ENCODE measurements at regions not wholly inside any gene's neighbourhood (a gene's known extent, or its start where the extent isn't known, plus 50 kb on each side); places are given as distances from the start of the nearest gene placed in this dataset.

DNA sequence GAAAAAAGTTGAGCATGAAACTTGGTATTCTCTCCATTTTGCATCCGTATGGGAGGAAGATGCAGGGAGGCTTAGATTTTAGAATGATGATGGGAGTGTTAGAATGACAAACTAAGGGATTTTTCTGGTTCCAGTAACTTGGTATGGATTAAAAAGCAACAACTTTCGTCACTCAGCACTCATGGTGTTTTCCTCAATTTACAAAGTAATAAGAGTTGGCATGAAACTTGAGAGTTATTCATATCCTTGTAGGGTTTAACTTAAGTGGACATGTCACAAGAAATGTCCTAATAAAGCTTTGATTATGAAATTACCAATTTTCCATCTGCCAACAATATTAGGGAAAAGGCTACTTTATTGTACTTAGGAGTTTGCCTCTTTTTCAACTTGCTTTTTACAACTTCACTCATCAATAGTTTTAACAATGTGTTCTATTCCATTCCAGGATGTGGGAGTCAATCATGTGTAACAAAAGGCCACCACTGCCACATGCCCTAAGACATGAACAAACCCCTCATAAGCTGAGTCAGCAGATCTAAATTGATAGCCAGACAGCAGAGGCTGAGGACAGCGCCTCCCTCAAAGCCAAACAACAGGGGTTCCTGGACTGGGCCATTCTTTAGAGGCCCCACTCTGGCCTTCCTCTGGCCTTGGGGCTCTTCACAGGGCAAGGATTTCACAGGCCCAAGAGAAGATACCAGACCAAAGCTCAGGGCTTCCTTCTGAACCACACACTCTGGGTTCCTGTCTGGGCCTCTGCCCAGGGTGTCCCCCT is 265.8 kb downstream of the TNS1 start:
- H3K4me3 ChIP-seq (ENCODE audit: low read depth, low read length), result no peak overlapping the region
- H3K27me3 ChIP-seq (ENCODE audit: insufficient read depth, low read depth, severe bottlenecking), result no peaks in the 10 kb centered on the region
- TF ChIP-seq, protein P1, sequence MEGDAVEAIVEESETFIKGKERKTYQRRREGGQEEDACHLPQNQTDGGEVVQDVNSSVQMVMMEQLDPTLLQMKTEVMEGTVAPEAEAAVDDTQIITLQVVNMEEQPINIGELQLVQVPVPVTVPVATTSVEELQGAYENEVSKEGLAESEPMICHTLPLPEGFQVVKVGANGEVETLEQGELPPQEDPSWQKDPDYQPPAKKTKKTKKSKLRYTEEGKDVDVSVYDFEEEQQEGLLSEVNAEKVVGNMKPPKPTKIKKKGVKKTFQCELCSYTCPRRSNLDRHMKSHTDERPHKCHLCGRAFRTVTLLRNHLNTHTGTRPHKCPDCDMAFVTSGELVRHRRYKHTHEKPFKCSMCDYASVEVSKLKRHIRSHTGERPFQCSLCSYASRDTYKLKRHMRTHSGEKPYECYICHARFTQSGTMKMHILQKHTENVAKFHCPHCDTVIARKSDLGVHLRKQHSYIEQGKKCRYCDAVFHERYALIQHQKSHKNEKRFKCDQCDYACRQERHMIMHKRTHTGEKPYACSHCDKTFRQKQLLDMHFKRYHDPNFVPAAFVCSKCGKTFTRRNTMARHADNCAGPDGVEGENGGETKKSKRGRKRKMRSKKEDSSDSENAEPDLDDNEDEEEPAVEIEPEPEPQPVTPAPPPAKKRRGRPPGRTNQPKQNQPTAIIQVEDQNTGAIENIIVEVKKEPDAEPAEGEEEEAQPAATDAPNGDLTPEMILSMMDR (IDR thresholded peaks at IDR 0.05; ENCODE audit: low read depth, low read length), result no peak
- no peak for DNase-seq
- H3K27ac ChIP-seq, result no peak overlapping the region
- no peaks in the 10 kb centered on the region for H3K9me3 ChIP-seq (ENCODE audit: severe bottlenecking)
- no peaks in the 10 kb centered on the region for H3K36me3 ChIP-seq

DNA sequence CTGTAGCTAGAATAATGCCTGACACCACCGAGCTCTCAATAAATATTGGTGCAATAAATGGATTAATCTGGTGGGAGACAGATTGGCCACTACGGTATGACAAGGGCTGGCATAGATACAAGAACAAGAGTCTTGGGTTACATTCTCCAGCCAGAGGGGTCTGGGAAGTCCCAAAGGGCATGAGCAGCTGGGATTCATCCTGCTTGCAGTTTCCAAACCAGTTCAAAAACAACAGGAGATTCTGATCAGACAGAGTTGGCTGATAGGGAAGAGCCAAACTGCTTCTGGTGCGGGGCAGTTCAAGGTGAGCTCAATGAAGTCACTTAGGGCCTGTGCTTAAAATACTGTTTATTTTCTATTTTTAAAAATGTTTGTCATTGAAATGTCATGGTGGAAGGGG is 266.9 kb downstream of the TNS1 start:
- Histone ChIP-seq H3K4me3 (ENCODE audit: low read depth, low read length) (no peak overlapping the region), H3K9me3 (ENCODE audit: severe bottlenecking) (no peaks in the 10 kb centered on the region), H3K36me3 (no peaks in the 10 kb centered on the region), H3K27ac (no peak overlapping the region), H3K27me3 (ENCODE audit: insufficient read depth, low read depth, severe bottlenecking) (no peaks in the 10 kb centered on the region)
- TF ChIP-seq, protein P1 (IDR thresholded peaks at IDR 0.05; ENCODE audit: low read depth, low read length), result no peak
- DNase-seq, result no peak

GRCh38 chr2:217735034-217735433 is 267.8 kb downstream of the TNS1 start:
- DNase-seq, result no peak
- Histone ChIP-seq H3K36me3 (no peaks in the 10 kb centered on the region), H3K27ac (no peak overlapping the region), H3K9me3 (ENCODE audit: severe bottlenecking) (no peaks in the 10 kb centered on the region), H3K4me3 (ENCODE audit: low read depth, low read length) (no peak overlapping the region), H3K27me3 (ENCODE audit: insufficient read depth, low read depth, severe bottlenecking) (no peaks in the 10 kb centered on the region)
- TF ChIP-seq, protein P1 (IDR thresholded peaks at IDR 0.05; ENCODE audit: low read depth, low read length), result no peak

DNA sequence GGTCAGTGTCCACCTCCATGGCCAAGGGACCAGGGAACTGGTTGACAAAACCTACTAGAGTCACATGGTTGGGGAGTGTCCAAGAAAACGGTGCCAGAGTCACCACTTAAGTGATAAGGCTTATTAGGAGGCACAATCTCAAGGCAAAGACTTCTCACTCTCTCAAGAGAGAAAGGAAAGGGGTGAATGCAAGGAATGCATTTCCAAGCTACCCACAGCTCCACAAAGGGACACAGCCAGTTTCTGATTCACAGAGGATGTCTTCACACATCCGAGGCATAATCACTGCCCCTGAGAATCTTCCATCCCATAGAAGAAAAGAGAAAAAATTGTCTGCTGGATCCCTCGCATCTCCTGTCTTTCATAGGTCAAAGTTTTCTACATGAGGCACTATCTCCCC is 269.3 kb downstream of the TNS1 start:
- Histone ChIP-seq H3K27ac (no peak overlapping the region), H3K9me3 (ENCODE audit: severe bottlenecking) (no peaks in the 10 kb centered on the region), H3K4me3 (ENCODE audit: low read depth, low read length) (no peak overlapping the region), H3K27me3 (ENCODE audit: insufficient read depth, low read depth, severe bottlenecking) (no peaks in the 10 kb centered on the region), H3K36me3 (no peaks in the 10 kb centered on the region)
- TF ChIP-seq, protein P1 (IDR thresholded peaks at IDR 0.05; ENCODE audit: low read depth, low read length), result no peak
- no peak for DNase-seq

DNA sequence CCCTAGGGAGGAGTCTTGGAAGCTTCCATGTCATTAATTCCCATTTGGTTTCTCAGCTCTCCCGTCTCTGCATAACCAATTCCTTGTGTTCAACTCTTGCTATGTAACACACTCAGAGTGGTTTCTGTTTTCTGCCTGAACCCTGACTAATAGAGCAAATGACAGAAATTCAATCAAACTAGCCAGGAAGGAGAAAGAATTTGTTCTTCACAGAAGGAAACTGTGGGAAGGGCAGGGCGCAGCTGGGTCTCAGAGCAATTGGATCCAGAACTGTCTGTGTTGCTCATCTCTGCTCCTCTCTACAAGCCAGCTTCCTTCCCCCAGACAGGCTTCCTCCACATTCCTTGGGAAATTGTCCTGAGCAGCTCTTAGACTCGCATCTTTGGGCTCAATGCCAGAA is 269.8 kb downstream of the TNS1 start:
- Histone ChIP-seq H3K36me3 (no peaks in the 10 kb centered on the region), H3K27me3 (ENCODE audit: insufficient read depth, low read depth, severe bottlenecking) (no peaks in the 10 kb centered on the region), H3K4me3 (ENCODE audit: low read depth, low read length) (no peak overlapping the region), H3K27ac (no peak overlapping the region), H3K9me3 (ENCODE audit: severe bottlenecking) (no peaks in the 10 kb centered on the region)
- TF ChIP-seq, protein P1 (IDR thresholded peaks at IDR 0.05; ENCODE audit: low read depth, low read length), result no peak
- no peak for DNase-seq

GRCh38 chr2:217731805-217732204 is 271.0 kb downstream of the TNS1 start:
- no peaks in the 10 kb centered on the region for H3K27me3 ChIP-seq (ENCODE audit: insufficient read depth, low read depth, severe bottlenecking)
- H3K36me3 ChIP-seq, result no peaks in the 10 kb centered on the region
- no peaks in the 10 kb centered on the region for H3K9me3 ChIP-seq (ENCODE audit: severe bottlenecking)
- H3K27ac ChIP-seq, result no peak overlapping the region
- DNase-seq, result no peak
- no peak overlapping the region for H3K4me3 ChIP-seq (ENCODE audit: low read depth, low read length)
- TF ChIP-seq, protein P1 (IDR thresholded peaks at IDR 0.05; ENCODE audit: low read depth, low read length), result no peak

Data from WERI-Rb-1 (cell line).